GM23338 (cell line): ENCODE measurements at regions not wholly inside any gene's neighbourhood (a gene's known extent, or its start where the extent isn't known, plus 50 kb on each side); places are given as distances from the start of the nearest gene placed in this dataset.

Source experiments
- ATAC-seq: fragments of 200-7000 bp; cut with Tn5 transposase; 3 replicates; pipeline ENCODE4 v1.9.1; 2020
- DNase-seq: peaks from one replicate; pipeline ENCODE4 v3.0.0-alpha.2; 2015; ENCODE audit warnings: low spot score
- H2AFZ ChIP-seq: fragments of 200-600 bp; sonication (generic); 2 replicates; pipeline ENCODE4 v1.8.0; 2016; ENCODE audit warnings: antibody characterized with exemption, mild to moderate bottlenecking, moderate library complexity
- H3F3A ChIP-seq: fragments of 200-600 bp; sonication (generic); replicated peaks from 2 replicates; pipeline ENCODE4 v1.8.0; 2017; ENCODE audit warnings: antibody characterized with exemption, mixed run types, low read depth
- H3K27ac ChIP-seq: fragments of 200-600 bp; sonication (generic); 2 replicates; pipeline ENCODE4 v1.6.1; 2016; ENCODE audit warnings: low read depth
- H3K27me3 ChIP-seq: fragments of 200-600 bp; sonication (generic); 2 replicates; pipeline ENCODE4 v1.8.0; 2016; ENCODE audit warnings: mild to moderate bottlenecking, mixed run types, moderate library complexity; ENCODE audit not compliant: insufficient read depth
- H3K36me3 ChIP-seq: fragments of 200-600 bp; sonication (generic); 2 replicates; pipeline ENCODE4 v1.8.0; 2016; ENCODE audit warnings: mild to moderate bottlenecking; ENCODE audit not compliant: insufficient read depth
- H3K4me1 ChIP-seq: fragments of 200-600 bp; sonication (generic); 2 replicates; pipeline ENCODE4 v1.8.0; 2016; ENCODE audit warnings: mild to moderate bottlenecking, moderate library complexity; ENCODE audit not compliant: insufficient read depth
- H3K4me2 ChIP-seq: fragments of 200-600 bp; sonication (generic); 2 replicates; pipeline ENCODE4 v1.7.1; 2017; ENCODE audit warnings: mixed run types
- H3K4me3 ChIP-seq: fragments of 200-600 bp; sonication (generic); 2 replicates; pipeline ENCODE4 v1.6.1; 2016; ENCODE audit warnings: mixed run types
- H3K79me2 ChIP-seq: fragments of 200-600 bp; sonication (generic); replicated peaks from 2 replicates; pipeline ENCODE4 v1.8.0; 2017; ENCODE audit warnings: mild to moderate bottlenecking; ENCODE audit not compliant: insufficient read depth
- H3K9me2 ChIP-seq: fragments of 200-600 bp; sonication (generic); 2 replicates; pipeline ENCODE4 v1.8.0; 2017; ENCODE audit not compliant: insufficient read depth
- H4K20me1 ChIP-seq: fragments of 200-600 bp; sonication (generic); replicated peaks from 2 replicates; pipeline ENCODE4 v1.8.0; 2017; ENCODE audit warnings: mild to moderate bottlenecking; ENCODE audit not compliant: insufficient read depth
- H3K27ac Mint-ChIP-seq: 2 replicates; pipeline ENCODE4 v1.8.0; 2020; ENCODE audit warnings: inconsistent platforms, mild to moderate bottlenecking, moderate library complexity, mixed read lengths
- H3K27me3 Mint-ChIP-seq: 3 replicates; pipeline ENCODE4 v1.8.0; 2022; ENCODE audit warnings: low read depth, mild to moderate bottlenecking, moderate library complexity, mixed read lengths, inconsistent platforms; ENCODE audit not compliant: insufficient read depth, poor library complexity
- H3K36me3 Mint-ChIP-seq: 3 replicates; pipeline ENCODE4 v1.8.0; 2021; ENCODE audit warnings: low read depth, mild to moderate bottlenecking, inconsistent platforms, moderate library complexity, mixed read lengths
- H3K4me1 Mint-ChIP-seq: 3 replicates; pipeline ENCODE4 v1.8.0; 2020; ENCODE audit warnings: mild to moderate bottlenecking, inconsistent platforms, mixed read lengths
- H3K4me3 Mint-ChIP-seq: 3 replicates; pipeline ENCODE4 v1.8.0; 2021; ENCODE audit warnings: moderate library complexity, mild to moderate bottlenecking, inconsistent platforms, mixed read lengths
- H3K9me3 Mint-ChIP-seq: 3 replicates; pipeline ENCODE4 v1.8.0; 2020; ENCODE audit warnings: moderate library complexity, mild to moderate bottlenecking, inconsistent platforms, mixed read lengths
- CREB1 ChIP-seq: fragments of 250-450 bp; sonication (Bioruptor Pico); IDR thresholded peaks from 2 replicates; pipeline ENCODE4 v1.5.0; 2020; ENCODE audit warnings: low read depth, mild to moderate bottlenecking, moderate library complexity
- ZNF331 ChIP-seq: fragments of 250-450 bp; sonication (Bioruptor Pico); IDR thresholded peaks from 2 replicates; pipeline ENCODE4 v1.5.0; 2020; ENCODE audit warnings: low read depth, mild to moderate bottlenecking, moderate library complexity
- TF ChIP-seq, protein P1 (sequence below), 2 experiments: fragments of 200-600 bp in 1 of 2; sonication (generic) in 1 of 2; conservative IDR thresholded peaks; 2 replicates each; pipeline versions ENCODE4 v1.5.1 to v1.6.1; 2016 to 2017; ENCODE audit warnings: antibody characterized with exemption in 2 of 2, low read depth in 2 of 2, mild to moderate bottlenecking in 2 of 2, moderate library complexity in 1 of 2
- TF ChIP-seq, protein P2 (sequence below): fragments of 250-450 bp; sonication (Bioruptor Pico); IDR thresholded peaks from 2 replicates; pipeline ENCODE4 v1.5.0; 2020; ENCODE audit warnings: mild to moderate bottlenecking, moderate library complexity

DNA sequence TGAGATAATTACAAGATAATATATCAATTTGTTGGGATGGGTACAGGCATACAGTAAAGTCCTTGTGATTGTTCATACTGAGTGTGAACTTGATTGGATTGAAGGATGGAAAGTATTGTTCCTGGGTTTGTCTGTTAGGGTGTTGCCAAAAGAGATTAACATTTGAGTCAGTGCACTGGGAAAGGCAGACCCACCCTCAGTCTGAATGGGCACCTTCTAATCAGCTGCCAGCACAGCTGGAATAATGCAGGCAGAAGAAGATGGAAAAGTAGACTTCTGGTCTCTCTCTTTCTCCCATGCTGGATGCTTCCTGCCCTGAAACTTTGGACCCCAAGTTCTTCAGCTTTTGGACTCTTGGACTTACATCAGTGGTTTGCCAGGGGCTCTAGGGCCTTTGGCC, 457.9 kb upstream of the SLIT2 start:
- Histone ChIP-seq H3K27me3 (no peaks in the 10 kb centered on the region), H3K4me3 (no peak overlapping the region), H3K4me2 (no peak overlapping the region), H3K27ac (no peak overlapping the region), H3K36me3 (no peaks in the 10 kb centered on the region), H3K79me2 (no peaks in the 10 kb centered on the region), H4K20me1 (no peaks in the 10 kb centered on the region), H3F3A (no peaks in the 10 kb centered on the region), H3K4me1 (no peaks in the 10 kb centered on the region), H2AFZ (no peak overlapping the region), H3K9me2 (0 out of 2 replicates have a peak, but pooled peaks cover 2% of the 10 kb centered on the region)
- H3K4me1 Mint-ChIP-seq, result no peaks in the 10 kb centered on the region
- H3K27ac Mint-ChIP-seq, result no peak overlapping the region
- H3K36me3 Mint-ChIP-seq, result peaks cover 4% of the 10 kb centered on the region; the same call in 1 of the 3 replicates
- no peak for TF ChIP-seq CREB1 (CRISPR knock-in tag)
- no peak for ATAC-seq
- DNase-seq, result no peak
- H3K4me3 Mint-ChIP-seq, result no peak overlapping the region
- H3K27me3 Mint-ChIP-seq, result no peaks in the 10 kb centered on the region
- H3K9me3 Mint-ChIP-seq, result peaks cover 8% of the 10 kb centered on the region

DNA sequence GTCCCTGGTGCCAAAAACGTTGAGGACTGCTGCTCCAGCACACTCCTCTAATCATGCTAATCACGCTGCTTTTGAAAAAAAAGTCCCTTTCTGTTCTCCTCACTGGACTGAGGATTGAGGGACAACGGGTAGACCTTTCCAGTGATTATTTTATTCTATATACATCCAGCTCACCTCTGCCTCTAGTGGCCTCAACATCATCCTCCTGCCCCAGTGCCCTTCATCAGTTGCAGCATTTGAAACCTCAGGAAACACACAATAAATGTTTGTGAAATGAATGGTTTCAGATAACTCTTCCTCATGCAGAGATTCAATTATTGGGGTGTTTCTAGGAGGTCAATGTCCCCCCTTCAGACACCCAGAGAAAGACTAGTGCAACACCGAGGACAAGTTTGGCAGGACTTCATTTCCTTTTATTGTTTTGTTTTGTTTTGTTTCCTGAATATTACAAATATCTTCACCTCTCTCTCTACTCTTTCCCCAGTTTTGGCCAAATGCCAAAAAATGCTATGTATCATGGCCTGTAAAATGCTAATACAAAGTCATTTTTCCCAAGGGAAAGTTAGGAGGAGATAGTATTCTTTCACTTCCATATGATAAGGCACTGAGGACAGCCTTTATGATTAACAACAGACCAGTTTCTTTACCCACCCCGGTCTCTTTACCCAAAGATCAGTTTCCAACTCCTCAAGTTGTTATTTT, 460.1 kb upstream of the SLIT2 start:
- Histone ChIP-seq H3K4me2 (no peak overlapping the region), H3K4me3 (no peak overlapping the region), H3K27me3 (no peaks in the 10 kb centered on the region), H3K79me2 (no peaks in the 10 kb centered on the region), H3K36me3 (no peaks in the 10 kb centered on the region), H2AFZ (no peak overlapping the region), H3F3A (no peaks in the 10 kb centered on the region), H4K20me1 (no peaks in the 10 kb centered on the region), H3K27ac (no peak overlapping the region), H3K4me1 (no peaks in the 10 kb centered on the region), H3K9me2 (0 out of 2 replicates have a peak, but pooled peaks cover 2% of the 10 kb centered on the region)
- peaks cover 4% of the 10 kb centered on the region; the same call in 1 of the 3 replicates for H3K36me3 Mint-ChIP-seq
- H3K4me3 Mint-ChIP-seq, result no peak overlapping the region
- no peak overlapping the region for H3K27ac Mint-ChIP-seq
- no peak for ATAC-seq
- H3K9me3 Mint-ChIP-seq, result peaks cover 8% of the 10 kb centered on the region
- H3K27me3 Mint-ChIP-seq, result no peaks in the 10 kb centered on the region
- peak; percentile 4 for DNase-seq
- TF ChIP-seq ZNF331 (CRISPR knock-in tag), result no peak
- TF ChIP-seq, protein P1, sequence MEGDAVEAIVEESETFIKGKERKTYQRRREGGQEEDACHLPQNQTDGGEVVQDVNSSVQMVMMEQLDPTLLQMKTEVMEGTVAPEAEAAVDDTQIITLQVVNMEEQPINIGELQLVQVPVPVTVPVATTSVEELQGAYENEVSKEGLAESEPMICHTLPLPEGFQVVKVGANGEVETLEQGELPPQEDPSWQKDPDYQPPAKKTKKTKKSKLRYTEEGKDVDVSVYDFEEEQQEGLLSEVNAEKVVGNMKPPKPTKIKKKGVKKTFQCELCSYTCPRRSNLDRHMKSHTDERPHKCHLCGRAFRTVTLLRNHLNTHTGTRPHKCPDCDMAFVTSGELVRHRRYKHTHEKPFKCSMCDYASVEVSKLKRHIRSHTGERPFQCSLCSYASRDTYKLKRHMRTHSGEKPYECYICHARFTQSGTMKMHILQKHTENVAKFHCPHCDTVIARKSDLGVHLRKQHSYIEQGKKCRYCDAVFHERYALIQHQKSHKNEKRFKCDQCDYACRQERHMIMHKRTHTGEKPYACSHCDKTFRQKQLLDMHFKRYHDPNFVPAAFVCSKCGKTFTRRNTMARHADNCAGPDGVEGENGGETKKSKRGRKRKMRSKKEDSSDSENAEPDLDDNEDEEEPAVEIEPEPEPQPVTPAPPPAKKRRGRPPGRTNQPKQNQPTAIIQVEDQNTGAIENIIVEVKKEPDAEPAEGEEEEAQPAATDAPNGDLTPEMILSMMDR (conservative IDR thresholded peaks at IDR 0.05; ENCODE audit: low read depth in 2 of 2), result peak; percentile 4 to 42; a peak in 2 of 4 replicates
- no peaks in the 10 kb centered on the region for H3K4me1 Mint-ChIP-seq

DNA sequence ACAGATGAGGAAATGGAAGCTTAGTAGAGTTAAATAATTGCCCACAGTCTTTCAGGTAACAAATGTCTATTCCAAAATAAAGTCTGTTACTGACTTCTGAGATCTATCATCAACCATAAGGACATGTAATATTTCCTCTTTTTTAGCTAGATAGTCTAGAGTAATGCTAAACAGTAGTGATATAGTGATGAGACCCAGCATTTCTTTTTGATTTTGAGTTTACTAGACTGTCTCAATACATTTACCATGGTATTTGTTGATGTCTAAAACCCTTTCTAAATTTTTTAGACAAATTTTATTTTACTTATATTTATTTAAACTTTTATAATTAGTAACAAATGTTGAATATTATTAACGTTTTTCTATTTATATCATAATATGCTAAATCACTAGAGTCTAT, 465.1 kb upstream of the SLIT2 start:
- Histone ChIP-seq H3K27ac (no peak overlapping the region), H2AFZ (no peak overlapping the region), H3K4me3 (no peak overlapping the region), H4K20me1 (no peaks in the 10 kb centered on the region), H3K4me2 (no peak overlapping the region), H3K27me3 (no peaks in the 10 kb centered on the region), H3K79me2 (no peaks in the 10 kb centered on the region), H3F3A (no peaks in the 10 kb centered on the region), H3K4me1 (no peaks in the 10 kb centered on the region), H3K9me2 (0 out of 2 replicates have a peak, but pooled peaks cover 4% of the 10 kb centered on the region), H3K36me3 (peaks cover 6% of the 10 kb centered on the region)
- Mint-ChIP-seq H3K4me3 (no peak overlapping the region), H3K36me3 (peaks cover 20% of the 10 kb centered on the region), H3K27me3 (no peaks in the 10 kb centered on the region), H3K9me3 (peaks cover 33% of the 10 kb centered on the region), H3K27ac (no peak overlapping the region), H3K4me1 (no peaks in the 10 kb centered on the region)
- DNase-seq (no peak), ATAC-seq (no peak)
- TF ChIP-seq, protein P1 (conservative IDR thresholded peaks at IDR 0.05; ENCODE audit: low read depth in 2 of 2), result no peak
- TF ChIP-seq, protein P2, sequence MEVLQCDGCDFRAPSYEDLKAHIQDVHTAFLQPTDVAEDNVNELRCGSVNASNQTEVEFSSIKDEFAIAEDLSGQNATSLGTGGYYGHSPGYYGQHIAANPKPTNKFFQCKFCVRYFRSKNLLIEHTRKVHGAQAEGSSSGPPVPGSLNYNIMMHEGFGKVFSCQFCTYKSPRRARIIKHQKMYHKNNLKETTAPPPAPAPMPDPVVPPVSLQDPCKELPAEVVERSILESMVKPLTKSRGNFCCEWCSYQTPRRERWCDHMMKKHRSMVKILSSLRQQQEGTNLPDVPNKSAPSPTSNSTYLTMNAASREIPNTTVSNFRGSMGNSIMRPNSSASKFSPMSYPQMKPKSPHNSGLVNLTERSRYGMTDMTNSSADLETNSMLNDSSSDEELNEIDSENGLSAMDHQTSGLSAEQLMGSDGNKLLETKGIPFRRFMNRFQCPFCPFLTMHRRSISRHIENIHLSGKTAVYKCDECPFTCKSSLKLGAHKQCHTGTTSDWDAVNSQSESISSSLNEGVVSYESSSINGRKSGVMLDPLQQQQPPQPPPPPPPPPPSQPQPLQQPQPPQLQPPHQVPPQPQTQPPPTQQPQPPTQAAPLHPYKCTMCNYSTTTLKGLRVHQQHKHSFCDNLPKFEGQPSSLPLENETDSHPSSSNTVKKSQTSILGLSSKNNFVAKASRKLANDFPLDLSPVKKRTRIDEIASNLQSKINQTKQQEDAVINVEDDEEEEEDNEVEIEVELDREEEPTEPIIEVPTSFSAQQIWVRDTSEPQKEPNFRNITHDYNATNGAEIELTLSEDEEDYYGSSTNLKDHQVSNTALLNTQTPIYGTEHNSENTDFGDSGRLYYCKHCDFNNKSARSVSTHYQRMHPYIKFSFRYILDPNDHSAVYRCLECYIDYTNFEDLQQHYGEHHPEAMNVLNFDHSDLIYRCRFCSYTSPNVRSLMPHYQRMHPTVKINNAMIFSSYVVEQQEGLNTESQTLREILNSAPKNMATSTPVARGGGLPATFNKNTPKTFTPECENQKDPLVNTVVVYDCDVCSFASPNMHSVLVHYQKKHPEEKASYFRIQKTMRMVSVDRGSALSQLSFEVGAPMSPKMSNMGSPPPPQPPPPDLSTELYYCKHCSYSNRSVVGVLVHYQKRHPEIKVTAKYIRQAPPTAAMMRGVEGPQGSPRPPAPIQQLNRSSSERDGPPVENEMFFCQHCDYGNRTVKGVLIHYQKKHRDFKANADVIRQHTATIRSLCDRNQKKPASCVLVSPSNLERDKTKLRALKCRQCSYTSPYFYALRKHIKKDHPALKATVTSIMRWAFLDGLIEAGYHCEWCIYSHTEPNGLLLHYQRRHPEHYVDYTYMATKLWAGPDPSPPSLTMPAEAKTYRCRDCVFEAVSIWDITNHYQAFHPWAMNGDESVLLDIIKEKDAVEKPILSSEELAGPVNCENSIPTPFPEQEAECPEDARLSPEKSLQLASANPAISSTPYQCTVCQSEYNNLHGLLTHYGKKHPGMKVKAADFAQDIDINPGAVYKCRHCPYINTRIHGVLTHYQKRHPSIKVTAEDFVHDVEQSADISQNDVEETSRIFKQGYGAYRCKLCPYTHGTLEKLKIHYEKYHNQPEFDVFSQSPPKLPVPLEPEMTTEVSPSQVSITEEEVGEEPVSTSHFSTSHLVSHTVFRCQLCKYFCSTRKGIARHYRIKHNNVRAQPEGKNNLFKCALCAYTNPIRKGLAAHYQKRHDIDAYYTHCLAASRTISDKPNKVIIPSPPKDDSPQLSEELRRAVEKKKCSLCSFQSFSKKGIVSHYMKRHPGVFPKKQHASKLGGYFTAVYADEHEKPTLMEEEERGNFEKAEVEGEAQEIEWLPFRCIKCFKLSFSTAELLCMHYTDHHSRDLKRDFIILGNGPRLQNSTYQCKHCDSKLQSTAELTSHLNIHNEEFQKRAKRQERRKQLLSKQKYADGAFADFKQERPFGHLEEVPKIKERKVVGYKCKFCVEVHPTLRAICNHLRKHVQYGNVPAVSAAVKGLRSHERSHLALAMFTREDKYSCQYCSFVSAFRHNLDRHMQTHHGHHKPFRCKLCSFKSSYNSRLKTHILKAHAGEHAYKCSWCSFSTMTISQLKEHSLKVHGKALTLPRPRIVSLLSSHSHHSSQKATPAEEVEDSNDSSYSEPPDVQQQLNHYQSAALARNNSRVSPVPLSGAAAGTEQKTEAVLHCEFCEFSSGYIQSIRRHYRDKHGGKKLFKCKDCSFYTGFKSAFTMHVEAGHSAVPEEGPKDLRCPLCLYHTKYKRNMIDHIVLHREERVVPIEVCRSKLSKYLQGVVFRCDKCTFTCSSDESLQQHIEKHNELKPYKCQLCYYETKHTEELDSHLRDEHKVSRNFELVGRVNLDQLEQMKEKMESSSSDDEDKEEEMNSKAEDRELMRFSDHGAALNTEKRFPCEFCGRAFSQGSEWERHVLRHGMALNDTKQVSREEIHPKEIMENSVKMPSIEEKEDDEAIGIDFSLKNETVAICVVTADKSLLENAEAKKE, result no peak
- no peak for TF ChIP-seq ZNF331 (CRISPR knock-in tag)
- no peak for TF ChIP-seq CREB1 (CRISPR knock-in tag)
